Pancreas (tissue), 10 donors: ENCODE measurements at regions not wholly inside any gene's neighbourhood (a gene's known extent, or its start where the extent isn't known, plus 50 kb on each side); places are given as distances from the start of the nearest gene placed in this dataset.

Experiments
- ATAC-seq, 4 donors: fragments of 200-7000 bp; cut with Tn5 transposase; one replicate each; pipeline versions ENCODE4 v1.8.0 to v1.9.1; 2020; ENCODE audit warnings: mild to moderate bottlenecking in 4 of 4, moderate library complexity in 4 of 4
- DNase-seq, 6 donors: peaks; one replicate each; pipeline ENCODE4 v3.0.0-alpha.2; 2020
- FAIRE-seq: peaks from 2 replicates; lab custom pipeline; 2012; peaks lifted over from hg19 to GRCh38; lab: Jason Lieb, UNC
- H3K27ac ChIP-seq, 4 donors: fragments of 200-600 bp; sonication (generic); 1 replicate in 3 of 4; 2 replicates in 1 of 4; pipeline versions ENCODE4 v1.5.0 to v1.8.0; 2020
- H3K27me3 ChIP-seq, 4 donors: fragments of 200-600 bp; one replicate each; pipeline ENCODE4 v1.8.0; 2021
- H3K36me3 ChIP-seq, 3 donors: fragments of 200-600 bp; sonication (generic) in 1 of 3; one replicate each; pipeline versions ENCODE4 v1.5.0 to v1.8.0; 2020 to 2021
- H3K4me1 ChIP-seq, 3 donors: fragments of 200-600 bp; one replicate each; pipeline ENCODE4 v1.8.0; 2021
- H3K4me3 ChIP-seq, 4 donors: fragments of 200-600 bp; sonication (generic) in 2 of 4; one replicate each; pipeline versions ENCODE4 v1.5.0 to v1.8.0; 2020 to 2021
- H3K9me3 ChIP-seq, 4 donors: fragments of 200-600 bp; one replicate each; pipeline ENCODE4 v1.8.0; 2021
- WGBS, 2 donors: extraction: QIAGEN DNeasy Blood & Tissue Kit; methylation state at CpG; one replicate each; pipeline ENCODE4 v1.1.7; 2013; 5-methylcytosine and 5-hydroxymethylcytosine counted together
- intact Hi-C, 3 donors: fragments of 100-400 bp; cut with DNase I; formaldehyde crosslinking; loops; one replicate each; pipeline versions ENCODE4 v1.11.1 to v1.14.2; 2022
- TF ChIP-seq, protein P1 (sequence below), 4 donors: fragments of 200-600 bp; sonication (generic) in 3 of 4; IDR thresholded peaks; one replicate each; pipeline versions ENCODE4 v1.5.0 to v1.8.0; 2021; ENCODE audit warnings: antibody characterized with exemption in 4 of 4
- donor health status: healthy with polysubstance abuse.
- donor health status: DM: no; HTN: no; CAD: no; lungs with moderate emphysema.
- donor health status: DM: no; HTN: no; CAD: no.
- donor health status: control.
- donor health status: control.
- donor health status: Bipolar disorder and iron deficiency.
- donor health status: DM: yes; HTN: yes; CAD: no.
- donor health status: DM: no; HTN: no; CAD: no.
- donor health status: DM: no; HTN: no; CAD: no.
- donor health status: DM: yes; HTN: yes; CAD: no.

DNA sequence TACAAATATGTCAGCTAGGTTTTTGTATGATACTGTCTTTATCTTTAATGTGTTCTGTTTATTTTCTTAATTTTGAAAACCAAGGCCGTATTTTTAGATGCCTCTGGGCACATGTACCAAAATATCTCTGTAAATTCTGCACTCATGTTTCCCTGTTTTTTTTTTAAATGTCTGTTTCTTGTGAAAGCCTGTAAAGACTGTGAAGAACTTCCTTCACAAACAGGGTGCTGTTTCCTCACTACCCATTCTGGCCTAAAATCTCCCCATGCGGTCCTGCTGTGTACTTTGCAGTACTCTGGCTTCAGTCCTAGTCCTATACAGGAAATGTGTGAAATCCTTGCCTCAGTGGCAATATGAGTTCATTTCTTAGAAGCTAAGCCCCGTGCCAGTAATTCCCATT lies 133.4 kb upstream of the ZBTB20 start:
- Histone ChIP-seq H3K4me3 (no peak overlapping the region), H3K36me3 (no peaks in the 10 kb centered on the region), H3K4me1 (no peaks in the 10 kb centered on the region), H3K27ac (no peak overlapping the region), H3K27me3 (no peaks in the 10 kb centered on the region), H3K9me3 (no peaks in the 10 kb centered on the region)
- intact Hi-C loops: no loop called here
- no peak for DNase-seq
- WGBS, 2 donors: 63 to 66% methylated on average over 3 of the region's 3 CpGs
- TF ChIP-seq, protein P1, sequence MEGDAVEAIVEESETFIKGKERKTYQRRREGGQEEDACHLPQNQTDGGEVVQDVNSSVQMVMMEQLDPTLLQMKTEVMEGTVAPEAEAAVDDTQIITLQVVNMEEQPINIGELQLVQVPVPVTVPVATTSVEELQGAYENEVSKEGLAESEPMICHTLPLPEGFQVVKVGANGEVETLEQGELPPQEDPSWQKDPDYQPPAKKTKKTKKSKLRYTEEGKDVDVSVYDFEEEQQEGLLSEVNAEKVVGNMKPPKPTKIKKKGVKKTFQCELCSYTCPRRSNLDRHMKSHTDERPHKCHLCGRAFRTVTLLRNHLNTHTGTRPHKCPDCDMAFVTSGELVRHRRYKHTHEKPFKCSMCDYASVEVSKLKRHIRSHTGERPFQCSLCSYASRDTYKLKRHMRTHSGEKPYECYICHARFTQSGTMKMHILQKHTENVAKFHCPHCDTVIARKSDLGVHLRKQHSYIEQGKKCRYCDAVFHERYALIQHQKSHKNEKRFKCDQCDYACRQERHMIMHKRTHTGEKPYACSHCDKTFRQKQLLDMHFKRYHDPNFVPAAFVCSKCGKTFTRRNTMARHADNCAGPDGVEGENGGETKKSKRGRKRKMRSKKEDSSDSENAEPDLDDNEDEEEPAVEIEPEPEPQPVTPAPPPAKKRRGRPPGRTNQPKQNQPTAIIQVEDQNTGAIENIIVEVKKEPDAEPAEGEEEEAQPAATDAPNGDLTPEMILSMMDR (IDR thresholded peaks at IDR 0.05): no peak
- no peak for FAIRE-seq
- ATAC-seq: no peak

DNA sequence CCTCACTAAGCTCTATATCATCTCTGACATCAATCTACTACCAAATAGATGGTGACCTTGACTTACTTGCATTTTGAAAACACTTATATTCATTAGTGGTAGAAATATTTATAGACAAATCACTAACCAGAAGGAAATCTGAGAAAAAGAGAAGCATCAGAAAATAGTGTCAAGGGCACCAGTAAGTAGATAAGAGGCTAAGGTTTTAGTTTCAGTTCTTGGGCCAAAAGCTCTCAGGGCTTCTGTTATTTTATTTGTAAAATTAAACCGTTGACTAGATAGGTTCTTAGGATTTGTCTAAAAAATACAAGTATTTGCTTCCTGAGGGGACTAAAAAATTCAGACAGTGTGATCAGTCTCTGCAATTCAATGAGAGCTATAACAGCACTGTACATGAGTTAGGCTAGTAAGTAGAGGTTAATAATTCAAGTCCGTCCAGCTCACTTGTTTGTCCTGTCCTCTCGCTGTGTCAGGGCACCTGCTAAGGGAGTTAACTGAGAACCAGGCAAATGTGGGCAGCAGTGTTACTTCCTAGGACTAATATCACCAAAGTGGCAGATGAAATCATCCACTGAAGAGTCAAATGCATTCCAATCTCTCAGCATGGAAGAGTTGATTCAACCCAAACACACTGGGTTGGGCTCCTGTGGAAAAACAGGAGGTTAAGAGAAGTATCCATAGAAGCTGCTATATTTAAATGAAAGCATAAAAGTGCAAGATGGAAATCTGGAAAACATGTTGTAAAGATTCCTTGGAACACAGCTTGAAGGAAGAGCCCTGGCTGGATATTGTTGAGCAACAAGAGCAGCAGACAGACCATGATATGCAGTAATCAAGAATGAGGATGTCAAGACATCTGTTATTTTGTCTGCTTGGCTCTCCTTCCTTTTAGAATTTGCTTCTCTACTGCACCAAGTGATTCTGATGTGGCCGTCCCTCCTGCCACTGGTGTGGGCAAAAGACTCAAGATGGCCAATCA lies 134.9 kb upstream of the ZBTB20 start:
- 56 to 63% methylated on average over 4 of the region's 4 CpGs for WGBS, 2 donors
- H3K4me3 ChIP-seq: no peak overlapping the region
- intact Hi-C loops: no loop called here
- FAIRE-seq: no peak
- no peaks in the 10 kb centered on the region for H3K9me3 ChIP-seq
- DNase-seq: no peak
- no peak overlapping the region for H3K27ac ChIP-seq
- TF ChIP-seq, protein P1 (IDR thresholded peaks at IDR 0.05): no peak
- ATAC-seq: no peak
- no peaks in the 10 kb centered on the region for H3K4me1 ChIP-seq
- H3K36me3 ChIP-seq: no peaks in the 10 kb centered on the region
- H3K27me3 ChIP-seq: no peaks in the 10 kb centered on the region

DNA sequence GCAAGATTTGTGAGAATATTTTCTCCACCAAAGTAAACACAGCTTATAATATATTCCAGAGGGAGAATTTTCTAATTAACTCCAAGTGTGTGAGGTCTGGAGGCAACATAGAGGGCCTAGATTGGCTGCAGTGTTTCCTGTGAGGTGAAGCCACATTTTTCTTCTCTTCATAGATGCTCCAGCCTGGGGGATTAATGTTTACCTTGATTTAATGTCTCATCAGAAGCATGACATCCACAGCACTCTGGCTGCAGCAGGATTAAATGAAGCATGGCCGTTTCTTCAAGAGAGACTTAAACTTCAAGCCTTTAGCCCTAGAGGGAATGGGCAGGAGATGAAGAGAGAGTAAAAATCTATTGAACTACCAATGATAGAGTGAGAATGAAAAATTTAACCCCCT lies 137.9 kb upstream of the ZBTB20 start:
- Histone ChIP-seq H3K4me1 (no peaks in the 10 kb centered on the region), H3K27me3 (no peaks in the 10 kb centered on the region), H3K27ac (no peak overlapping the region), H3K4me3 (no peak overlapping the region), H3K36me3 (no peaks in the 10 kb centered on the region), H3K9me3 (no peaks in the 10 kb centered on the region)
- TF ChIP-seq, protein P1 (IDR thresholded peaks at IDR 0.05): no peak
- no peak for DNase-seq
- WGBS, 2 donors: 40 to 56% methylated on average over 1 of the region's 1 CpG
- ATAC-seq: no peak
- intact Hi-C loops: no loop called here
- FAIRE-seq: no peak

DNA sequence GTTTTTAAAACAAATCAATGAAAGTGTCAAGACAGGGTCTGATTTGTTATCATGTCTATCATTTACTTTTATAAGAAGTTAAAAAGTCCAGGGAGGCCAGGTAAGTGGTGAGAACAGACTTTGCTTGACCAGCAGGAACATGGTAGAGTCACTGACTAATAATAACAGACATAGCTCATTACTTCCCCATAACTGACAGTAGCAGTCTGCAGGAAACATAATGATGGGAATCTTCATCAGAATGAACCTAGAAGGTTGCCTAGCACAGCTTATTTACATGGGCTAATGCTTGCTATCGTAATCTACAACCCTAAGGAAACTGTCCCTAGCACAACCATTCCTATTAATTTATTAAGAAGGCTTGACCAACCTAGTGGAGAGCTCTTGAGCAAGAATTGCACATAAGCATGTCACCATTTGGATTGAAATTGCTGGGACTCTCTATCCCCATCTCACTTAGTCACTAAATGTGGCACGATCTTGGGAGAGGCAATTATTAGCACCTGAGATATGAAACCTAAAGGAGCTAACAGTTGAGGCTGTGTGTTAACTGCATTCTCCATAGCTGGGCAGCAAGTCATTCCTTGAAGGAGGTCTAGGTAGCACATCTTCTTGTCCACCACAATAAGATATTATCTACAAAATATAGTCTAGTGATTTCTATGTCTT lies 139.6 kb upstream of the ZBTB20 start:
- ATAC-seq: peak in 2 of 4 donors; percentile 18 to 78
- H3K27me3 ChIP-seq: no peaks in the 10 kb centered on the region
- H3K27ac ChIP-seq: no peak overlapping the region
- no peaks in the 10 kb centered on the region for H3K36me3 ChIP-seq
- H3K9me3 ChIP-seq: no peaks in the 10 kb centered on the region
- intact Hi-C loops: no loop called here
- WGBS, 2 donors: 75 to 83% methylated on average over 2 of the region's 2 CpGs
- FAIRE-seq: no peak
- DNase-seq: no peak
- H3K4me3 ChIP-seq: no peak overlapping the region
- TF ChIP-seq, protein P1 (IDR thresholded peaks at IDR 0.05): no peak
- H3K4me1 ChIP-seq: no peaks in the 10 kb centered on the region
